Omental fat pad (tissue), 3 donors: ENCODE measurements at regions not wholly inside any gene's neighbourhood (a gene's known extent, or its start where the extent isn't known, plus 50 kb on each side); places are given as distances from the start of the nearest gene placed in this dataset.

Experiments
- ATAC-seq: fragments of 150-250 bp; one replicate; pipeline ENCODE4 v1.9.1; 2016; ENCODE audit warnings: mild to moderate bottlenecking, moderate library complexity; ENCODE audit not compliant: low FRiP score
- DNase-seq: peaks from one replicate; pipeline ENCODE4 v3.0.0-alpha.2; 2019; ENCODE audit warnings: low spot score
- CTCF ChIP-seq, 3 donors: fragments of 450-650 bp; IDR thresholded peaks; one replicate each; pipeline ENCODE4 v1.5.1; 2016 to 2017; ENCODE audit warnings: antibody characterized with exemption in 3 of 3, mild to moderate bottlenecking in 3 of 3, moderate library complexity in 2 of 3

DNA sequence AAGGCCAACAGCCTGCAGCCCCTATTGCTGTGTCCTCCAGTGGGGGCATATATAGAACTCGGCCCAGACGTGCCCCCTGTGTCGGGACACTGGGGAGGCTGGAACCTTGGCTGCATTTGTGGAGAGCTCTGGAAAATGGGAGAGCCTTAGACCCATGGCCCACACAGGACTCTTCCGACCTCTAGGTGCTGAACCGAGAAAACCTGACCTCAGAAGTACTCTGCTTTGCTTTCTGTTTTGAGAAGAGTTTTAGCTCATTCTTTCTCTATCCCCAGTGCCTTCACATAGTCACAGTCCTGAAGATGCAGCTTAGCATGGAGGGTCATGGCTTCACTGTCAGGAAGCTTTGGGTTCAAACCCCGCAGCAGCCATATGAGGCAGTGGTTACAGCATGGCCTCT, 271.8 kb upstream of the B3GAT1 start:
- ATAC-seq (no peak), DNase-seq (no peak)
- TF ChIP-seq CTCF (IDR thresholded peaks at IDR 0.05), result no peak

- ATAC-seq, result no peak
- no peak for DNase-seq
- no peak for TF ChIP-seq CTCF (IDR thresholded peaks at IDR 0.05)
Observed at GRCh38 chr11:134682577-134682976, 270.5 kb upstream of the B3GAT1 start.

DNA sequence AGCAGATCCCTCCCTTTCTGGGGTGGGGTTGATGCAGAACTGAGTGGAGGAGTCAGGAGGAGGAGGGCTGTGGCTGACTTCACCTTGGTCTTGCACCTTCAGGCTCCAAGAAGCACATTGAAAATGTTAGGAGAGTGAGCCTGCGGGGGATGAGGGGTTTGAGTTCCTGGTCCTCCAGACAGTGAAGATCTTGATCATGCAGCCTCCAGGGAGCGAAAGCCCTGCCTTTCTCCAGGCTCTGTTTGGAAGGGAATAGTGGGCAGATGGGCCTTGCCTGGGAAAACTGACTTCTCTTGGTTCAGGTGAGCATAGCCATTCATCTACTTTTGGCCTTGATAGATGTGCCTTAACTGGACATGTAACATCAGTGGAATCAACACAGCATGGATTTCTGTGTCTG, 267.6 kb upstream of the B3GAT1 start:
- DNase-seq, result no peak
- no peak for TF ChIP-seq CTCF (IDR thresholded peaks at IDR 0.05)
- no peak for ATAC-seq

DNA sequence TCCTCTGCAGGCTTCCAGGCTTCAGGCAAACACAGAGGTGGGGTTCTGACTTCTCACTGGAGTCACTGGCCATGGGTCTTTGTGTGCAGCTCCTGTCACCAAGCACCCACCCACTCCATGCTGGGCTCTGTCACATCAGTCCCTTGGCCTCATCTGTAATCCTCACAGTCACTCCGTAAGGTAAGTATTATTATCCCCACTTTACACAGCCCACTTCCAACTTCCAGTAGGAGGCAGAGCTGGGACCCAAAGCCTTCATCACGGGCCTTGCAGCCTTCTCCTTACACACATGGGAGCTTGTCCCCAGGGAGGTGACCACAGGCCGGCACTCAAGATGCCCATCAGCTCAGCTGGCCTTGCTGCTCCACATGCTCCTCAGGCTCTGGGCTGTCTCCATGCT, 266.7 kb upstream of the B3GAT1 start:
- no peak for TF ChIP-seq CTCF (IDR thresholded peaks at IDR 0.05)
- DNase-seq, result no peak
- no peak for ATAC-seq

- no peak for ATAC-seq
- no peak for DNase-seq
- no peak for TF ChIP-seq CTCF (IDR thresholded peaks at IDR 0.05)
Observed at GRCh38 chr11:134677891-134678551, 266.0 kb upstream of the B3GAT1 start.

GRCh38 chr11:134677397-134677822, 265.4 kb upstream of the B3GAT1 start:
- DNase-seq, result no peak
- no peak for TF ChIP-seq CTCF (IDR thresholded peaks at IDR 0.05)
- ATAC-seq, result no peak

GRCh38 chr11:134676516-134677287, 264.7 kb upstream of the B3GAT1 start:
- ATAC-seq (no peak), DNase-seq (no peak)
- no peak for TF ChIP-seq CTCF (IDR thresholded peaks at IDR 0.05)
